Upper lobe of left lung (tissue), 4 donors: ENCODE measurements at regions not wholly inside any gene's neighbourhood (a gene's known extent, or its start where the extent isn't known, plus 50 kb on each side); places are given as distances from the start of the nearest gene placed in this dataset.

Experiments
- CTCF ChIP-seq, 6 experiments: fragments of 450-650 bp in 4 of 6; fragments of 200-600 bp in 2 of 6; sonication (generic) in 2 of 6; IDR thresholded peaks; one replicate each; pipeline ENCODE4 v1.5.1; 2016 to 2019; ENCODE audit warnings: antibody characterized with exemption in 6 of 6
- EP300 ChIP-seq, 4 donors: sonication (generic); formaldehyde crosslinking; IDR thresholded peaks; one replicate each; pipeline ENCODE4 v1.5.1; 2017; ENCODE audit warnings: antibody characterized with exemption in 4 of 4, control low read depth in 2 of 4
- POLR2A ChIP-seq, 4 donors: fragments of 450-650 bp; IDR thresholded peaks; one replicate each; pipeline ENCODE4 v1.5.1; 2016 to 2017; ENCODE audit warnings: antibody characterized with exemption in 4 of 4, mild to moderate bottlenecking in 2 of 4
- POLR2AphosphoS5 ChIP-seq, 2 donors: sonication (generic); formaldehyde crosslinking; IDR thresholded peaks; one replicate each; pipeline ENCODE4 v1.5.1; 2017; ENCODE audit warnings: antibody characterized with exemption in 2 of 2

- no peak for TF ChIP-seq POLR2A (IDR thresholded peaks at IDR 0.05)
- TF ChIP-seq CTCF (IDR thresholded peaks at IDR 0.05) = no peak
- TF ChIP-seq POLR2AphosphoS5 (IDR thresholded peaks at IDR 0.05) = no peak
- TF ChIP-seq EP300 (IDR thresholded peaks at IDR 0.05) = no peak
Observed at GRCh38 chr12:30829876-30830275, 75.1 kb upstream of the CAPRIN2 start.
